Transverse colon (tissue), 4 donors: ENCODE measurements at regions not wholly inside any gene's neighbourhood (a gene's known extent, or its start where the extent isn't known, plus 50 kb on each side); places are given as distances from the start of the nearest gene placed in this dataset.

Experiments
- DNase-seq: peaks from one replicate; pipeline ENCODE4 v3.0.0-alpha.2; 2019
- H3K27ac ChIP-seq, 4 donors: fragments of 200-600 bp; sonication (generic); 2 replicates each; pipeline ENCODE4 v1.5.1; 2016 to 2018; ENCODE audit warnings: inconsistent platforms in 4 of 4
- H3K27me3 ChIP-seq: fragments of 200-600 bp; sonication (generic); 2 replicates; pipeline ENCODE4 v1.5.1; 2017; ENCODE audit warnings: inconsistent platforms
- H3K36me3 ChIP-seq, 4 donors: fragments of 200-600 bp; sonication (generic); 2 replicates each; pipeline ENCODE4 v1.5.1; 2017 to 2019; ENCODE audit warnings: inconsistent platforms in 4 of 4
- H3K4me1 ChIP-seq, 4 donors: fragments of 200-600 bp; sonication (generic); 2 replicates each; pipeline ENCODE4 v1.5.1; 2017 to 2020; ENCODE audit warnings: inconsistent platforms in 4 of 4
- H3K4me3 ChIP-seq, 4 donors: fragments of 200-600 bp; sonication (generic); 1 replicate in 1 of 4; 2 replicates in 3 of 4; pipeline versions ENCODE4 v1.5.1 to v1.6.1; 2017 to 2019; ENCODE audit warnings: inconsistent platforms in 4 of 4
- H3K9me3 ChIP-seq, 2 donors: fragments of 200-600 bp; sonication (generic); 2 replicates each; pipeline ENCODE4 v1.5.1; 2017 to 2019; ENCODE audit warnings: inconsistent platforms in 2 of 2
- CTCF ChIP-seq, 5 experiments: fragments of 200-600 bp in 3 of 5; fragments of 450-650 bp in 2 of 5; sonication (generic) in 3 of 5; IDR thresholded peaks; 1 replicate in 2 of 5; 2 replicates in 3 of 5; pipeline ENCODE4 v1.5.1; 2016 to 2017; ENCODE audit warnings: antibody characterized with exemption in 5 of 5, inconsistent platforms in 3 of 5, mild to moderate bottlenecking in 2 of 5, moderate library complexity in 1 of 5
- EP300 ChIP-seq: sonication (generic); formaldehyde crosslinking; IDR thresholded peaks from one replicate; pipeline ENCODE4 v1.6.1; 2017; ENCODE audit warnings: antibody characterized with exemption, low read depth
- POLR2A ChIP-seq: fragments of 450-650 bp; IDR thresholded peaks from one replicate; pipeline ENCODE4 v1.6.1; 2016; ENCODE audit warnings: antibody characterized with exemption, mild to moderate bottlenecking, moderate library complexity
- POLR2AphosphoS5 ChIP-seq, 3 donors: sonication (generic); formaldehyde crosslinking; IDR thresholded peaks; one replicate each; pipeline ENCODE4 v1.6.1; 2016; ENCODE audit warnings: antibody characterized with exemption in 3 of 3
- WGBS, 2 donors: methylation state at CpG; one replicate each; pipeline ENCODE4 v1.1.5; 2018; ENCODE audit warnings: low coverage in 1 of 2; 5-methylcytosine and 5-hydroxymethylcytosine counted together
- in situ Hi-C, 4 donors: fragments of 200-750 bp; cut with MboI; loops; one replicate each; pipeline versions ENCODE4 v1.15.0 to v1.15.1; 2017; ENCODE audit warnings: low sequenced_read_pairs in 3 of 4, low pct_ligation_motif_present in 1 of 4, low pct_unique_long_range_greater_than_20kb in 1 of 4
- intact Hi-C: fragments of 100-400 bp; cut with DNase I; formaldehyde crosslinking; loops from one replicate; pipeline ENCODE4 v1.15.1; 2023; ENCODE audit warnings: low total_unique reads

GRCh38 chr2:16404146-16404545 lies 261.5 kb downstream of the CYRIA start:
- Histone ChIP-seq H3K27me3 (no peaks in the 10 kb centered on the region), H3K9me3 (no peaks in the 10 kb centered on the region), H3K27ac (no peak overlapping the region), H3K36me3 (no peaks in the 10 kb centered on the region), H3K4me1 (peaks cover 0 to 8% (median 3%) of the 10 kb centered on the region in 4 donors), H3K4me3 (no peak overlapping the region)
- WGBS, 2 donors = 54 to 59% methylated on average over 3 of the region's 3 CpGs
- TF ChIP-seq POLR2AphosphoS5 (IDR thresholded peaks at IDR 0.05) (no peak), POLR2A (no peak), EP300 (no peak), CTCF (IDR thresholded peaks at IDR 0.05) (no peak)
- intact Hi-C loops = no loop called here
- no peak for DNase-seq
- in situ Hi-C loops = no loop called here

DNA sequence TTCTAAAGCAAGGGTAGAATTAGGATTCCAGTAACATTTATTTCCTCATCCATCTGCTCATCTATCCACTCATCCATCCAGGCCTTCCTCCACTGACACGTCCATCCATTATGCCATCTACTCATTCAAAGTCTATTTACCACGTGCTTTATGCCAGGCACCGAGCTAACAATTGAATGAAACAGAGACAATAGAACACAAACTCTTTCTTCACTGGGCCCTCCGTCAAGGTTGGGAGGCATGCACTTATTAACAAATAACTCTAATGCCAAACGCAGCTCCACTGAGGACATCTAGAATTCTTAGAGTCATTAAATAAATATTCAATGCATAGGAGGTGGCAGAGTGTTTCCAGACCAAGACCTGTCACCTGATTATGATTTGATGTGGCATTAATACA lies 262.7 kb downstream of the CYRIA start:
- H3K27ac ChIP-seq = no peak overlapping the region
- no peaks in the 10 kb centered on the region for H3K36me3 ChIP-seq
- TF ChIP-seq CTCF (IDR thresholded peaks at IDR 0.05) (no peak), POLR2A (no peak), POLR2AphosphoS5 (IDR thresholded peaks at IDR 0.05) (no peak), EP300 (no peak)
- H3K9me3 ChIP-seq = no peaks in the 10 kb centered on the region
- in situ Hi-C loops = no loop called here
- DNase-seq = no peak
- intact Hi-C loops = no loop called here
- H3K27me3 ChIP-seq = no peaks in the 10 kb centered on the region
- H3K4me3 ChIP-seq = no peak overlapping the region
- peaks cover 0 to 8% (median 3%) of the 10 kb centered on the region in 4 donors for H3K4me1 ChIP-seq
- WGBS, 2 donors = 87 to 95% methylated on average over 5 of the region's 5 CpGs

GRCh38 chr2:16401761-16402300 lies 263.8 kb downstream of the CYRIA start:
- H3K27me3 ChIP-seq = no peaks in the 10 kb centered on the region
- TF ChIP-seq CTCF (IDR thresholded peaks at IDR 0.05) (no peak), POLR2A (no peak), EP300 (no peak), POLR2AphosphoS5 (IDR thresholded peaks at IDR 0.05) (no peak)
- intact Hi-C loops = no loop called here
- no peaks in the 10 kb centered on the region for H3K9me3 ChIP-seq
- no peaks in the 10 kb centered on the region for H3K36me3 ChIP-seq
- WGBS, 2 donors = 70 to 85% methylated on average over 4 to 7 of the region's 7 CpGs
- H3K4me3 ChIP-seq = no peak overlapping the region
- H3K4me1 ChIP-seq = peaks cover 0 to 8% (median 3%) of the 10 kb centered on the region in 4 donors
- DNase-seq = no peak
- H3K27ac ChIP-seq = no peak overlapping the region
- in situ Hi-C loops = no loop called here

DNA sequence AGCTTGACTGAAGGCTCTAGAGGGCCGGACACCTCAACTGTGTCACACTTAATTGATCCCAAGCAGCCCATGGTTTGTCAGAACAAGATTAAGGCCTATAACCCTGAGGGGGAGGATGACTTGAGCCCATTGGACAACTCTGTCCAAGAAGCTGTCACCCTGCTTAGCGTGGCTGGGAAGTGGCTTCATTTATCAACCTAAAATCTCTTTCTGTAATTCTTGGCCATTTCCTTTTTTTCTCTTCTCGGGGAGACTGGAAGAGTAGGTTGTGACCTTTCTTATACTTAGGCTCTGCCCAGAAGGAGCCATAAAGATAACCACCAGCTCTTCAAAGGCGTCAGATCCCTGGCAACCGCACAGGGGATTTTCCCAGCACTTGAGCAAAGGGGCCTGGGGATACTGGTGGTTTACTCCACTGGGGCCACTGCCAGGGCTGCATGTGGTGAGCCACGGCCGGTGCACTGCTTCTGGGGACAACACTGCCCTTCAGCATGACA lies 265.5 kb downstream of the CYRIA start:
- H3K27me3 ChIP-seq = no peaks in the 10 kb centered on the region
- DNase-seq = peak; percentile 53
- intact Hi-C loops (no loop called here), in situ Hi-C loops (no loop called here)
- no peak overlapping the region for H3K4me3 ChIP-seq
- peaks cover 0 to 8% (median 3%) of the 10 kb centered on the region in 4 donors for H3K4me1 ChIP-seq
- H3K36me3 ChIP-seq = no peaks in the 10 kb centered on the region
- no peaks in the 10 kb centered on the region for H3K9me3 ChIP-seq
- no peak overlapping the region for H3K27ac ChIP-seq
- WGBS, 2 donors = 19 to 20% methylated on average over 1 to 7 of the region's 7 CpGs
- no peak for TF ChIP-seq CTCF (IDR thresholded peaks at IDR 0.05)
- TF ChIP-seq EP300 = no peak
- TF ChIP-seq POLR2A = no peak
- no peak for TF ChIP-seq POLR2AphosphoS5 (IDR thresholded peaks at IDR 0.05)
